IMR-90 (cell line): ENCODE measurements at regions not wholly inside any gene's neighbourhood (a gene's known extent, or its start where the extent isn't known, plus 50 kb on each side); places are given as distances from the start of the nearest gene placed in this dataset.

Experiments used
- ATAC-seq: fragments of 200-7000 bp; cut with Tn5 transposase; 2 replicates; pipeline ENCODE4 v1.9.1; 2020; ENCODE audit warnings: low read depth, mild to moderate bottlenecking, moderate library complexity
- BruUV-seq: library from RNA; stranded (reverse); fragments of 400-500 nt; replicated peaks from 2 replicates; lab custom pipeline; 2021; lab: Mats Ljungman, UMichigan
- CTCF ChIA-PET: fragments of 300-600 bp; formaldehyde crosslinking; extraction: SDS; loops from one replicate; lab custom pipeline; 2021; ENCODE audit warnings: antibody characterized with exemption; lab: Yijun Ruan, JAX
- POLR2A ChIA-PET: fragments of 300-600 bp; sonication (Branson Sonifier 250); formaldehyde crosslinking; loops from one replicate; lab custom pipeline; 2022; ENCODE audit warnings: antibody characterized with exemption; ENCODE audit not compliant: unreplicated experiment; lab: Charles Lee
- DNase-seq: peaks from one replicate; pipeline ENCODE4 v3.0.0; 2013
- H2AFZ ChIP-seq: replicated peaks from 2 replicates; pipeline ENCODE3; 2013; ENCODE audit warnings: low read length, mild to moderate bottlenecking; ENCODE audit not compliant: poor library complexity
- H2AK5ac ChIP-seq: 2 replicates; pipeline ENCODE4 v1.6.1; 2013; ENCODE audit warnings: low read depth, low read length, inconsistent platforms
- H2AK9ac ChIP-seq: replicated peaks from 2 replicates; pipeline ENCODE3; 2013; ENCODE audit warnings: mild to moderate bottlenecking, low read depth, low read length, moderate library complexity; ENCODE audit not compliant: poor library complexity
- H2BK120ac ChIP-seq: 2 replicates; pipeline ENCODE4 v1.6.1; 2013; ENCODE audit warnings: low read depth, low read length, inconsistent platforms
- H2BK15ac ChIP-seq: 3 replicates; pipeline ENCODE4 v1.6.1; 2013; ENCODE audit warnings: low read depth, low read length, inconsistent platforms
- H2BK20ac ChIP-seq: 2 replicates; pipeline ENCODE4 v1.6.1; 2013; ENCODE audit warnings: low read depth, mild to moderate bottlenecking, inconsistent platforms, low read length, moderate library complexity
- H2BK5ac ChIP-seq: 2 replicates; pipeline ENCODE4 v1.6.1; 2013; ENCODE audit warnings: mild to moderate bottlenecking, low read depth, low read length, inconsistent platforms; ENCODE audit not compliant: poor library complexity, severe bottlenecking
- H3K14ac ChIP-seq: replicated peaks from 2 replicates; pipeline ENCODE4 v1.6.1; 2013; ENCODE audit warnings: low read depth, low read length, inconsistent platforms
- H3K18ac ChIP-seq: 2 replicates; pipeline ENCODE4 v1.6.1; 2013; ENCODE audit warnings: low read depth, low read length, control low read depth
- H3K23ac ChIP-seq: 2 replicates; pipeline ENCODE4 v1.6.1; 2013; ENCODE audit warnings: low read depth, low read length, inconsistent platforms
- H3K27ac ChIP-seq: 2 replicates; pipeline ENCODE4 v1.5.1; 2013; ENCODE audit warnings: mild to moderate bottlenecking, control low read depth, low read length; ENCODE audit not compliant: insufficient read depth
- H3K27me3 ChIP-seq: 2 replicates; pipeline ENCODE4 v1.6.1; 2013; ENCODE audit warnings: low read length; ENCODE audit not compliant: control insufficient read depth, insufficient read depth
- H3K36me3 ChIP-seq: 2 replicates; pipeline ENCODE4 v1.6.1; 2013; ENCODE audit warnings: low read length, mixed read lengths; ENCODE audit not compliant: control insufficient read depth, insufficient read depth
- H3K4ac ChIP-seq: 2 replicates; pipeline ENCODE4 v1.6.1; 2013; ENCODE audit warnings: low read depth, low read length, inconsistent platforms
- H3K4me1 ChIP-seq: 2 replicates; pipeline ENCODE4 v1.6.1; 2013; ENCODE audit warnings: low read length, mixed read lengths; ENCODE audit not compliant: control insufficient read depth, insufficient read depth
- H3K4me2 ChIP-seq: 2 replicates; pipeline ENCODE4 v1.6.1; 2013; ENCODE audit warnings: low read depth, mild to moderate bottlenecking, control low read depth, low read length, moderate library complexity
- H3K4me3 ChIP-seq: 2 replicates; pipeline ENCODE4 v1.5.1; 2013; ENCODE audit warnings: low read depth, mild to moderate bottlenecking, control low read depth, low read length, moderate library complexity; ENCODE audit not compliant: insufficient read depth
- H3K56ac ChIP-seq: 2 replicates; pipeline ENCODE4 v1.6.1; 2013; ENCODE audit warnings: low read length, inconsistent platforms; ENCODE audit not compliant: insufficient read depth; ENCODE audit errors: extremely low read depth
- H3K79me1 ChIP-seq, 2 experiments: 2 replicates each; pipeline ENCODE4 v1.6.1; 2013; ENCODE audit warnings: low read length in 2 of 2, inconsistent platforms in 1 of 2, low read depth in 1 of 2
- H3K9ac ChIP-seq: 2 replicates; pipeline ENCODE4 v1.6.1; 2013; ENCODE audit warnings: low read depth, low read length, control low read depth
- H3K9me1 ChIP-seq: 2 replicates; pipeline ENCODE4 v1.6.1; 2013; ENCODE audit warnings: low read length, inconsistent platforms; ENCODE audit not compliant: insufficient read depth
- H3K9me3 ChIP-seq: 2 replicates; pipeline ENCODE4 v1.6.1; 2013; ENCODE audit warnings: low read length; ENCODE audit not compliant: control insufficient read depth, insufficient read depth
- H4K20me1 ChIP-seq: 2 replicates; pipeline ENCODE4 v1.6.1; 2013; ENCODE audit warnings: low read length, inconsistent platforms; ENCODE audit not compliant: insufficient read depth
- H4K5ac ChIP-seq: 2 replicates; pipeline ENCODE4 v1.6.1; 2013; ENCODE audit warnings: mild to moderate bottlenecking, low read depth, low read length, control low read depth
- H4K8ac ChIP-seq, 2 experiments: 2 replicates each; pipeline ENCODE4 v1.6.1; 2013; ENCODE audit warnings: low read depth in 2 of 2, low read length in 2 of 2, control low read depth in 1 of 2, inconsistent platforms in 1 of 2
- H4K91ac ChIP-seq: 2 replicates; pipeline ENCODE4 v1.6.1; 2013; ENCODE audit warnings: low read depth, low read length, inconsistent platforms; ENCODE audit not compliant: insufficient read depth
- CTCF ChIP-seq: conservative IDR thresholded peaks from 2 replicates; pipeline ENCODE4 v1.5.1; 2012; ENCODE audit warnings: mild to moderate bottlenecking, low read depth, low read length, improper control_type of control experiment
- RFX5 ChIP-seq: IDR thresholded peaks from 2 replicates; pipeline ENCODE4 v1.8.0; 2012; ENCODE audit warnings: low read depth, mild to moderate bottlenecking, low read length, moderate library complexity
- WGBS, 2 experiments: methylation state at CpG; one replicate each; pipeline versions ENCODE4 v1.1.5 to v1.1.7; 2013; ENCODE audit warnings: missing lambda C conversion rate in 2 of 2; ENCODE audit not compliant: insufficient read length in 1 of 2; ENCODE audit errors: extremely low coverage in 2 of 2; 5-methylcytosine and 5-hydroxymethylcytosine counted together
- dilution Hi-C: fragments of 300-500 bp; cut with HindIII; formaldehyde crosslinking; loops from one replicate; pipeline ENCODE4 v1.14.3; 2018; ENCODE audit warnings: low sequenced_read_pairs; ENCODE audit not compliant: unreplicated experiment
- in situ Hi-C: fragments of 300-500 bp; cut with MboI; formaldehyde crosslinking; loops from 3 replicates; pipeline ENCODE4 v1.14.3; 2019; ENCODE audit warnings: low sequenced_read_pairs, inconsistent platforms, mixed read lengths
- intact Hi-C: fragments of 100-400 bp; cut with micrococcal nuclease; formaldehyde crosslinking; loops from 2 replicates; pipeline ENCODE4 v1.10.0; 2022

DNA sequence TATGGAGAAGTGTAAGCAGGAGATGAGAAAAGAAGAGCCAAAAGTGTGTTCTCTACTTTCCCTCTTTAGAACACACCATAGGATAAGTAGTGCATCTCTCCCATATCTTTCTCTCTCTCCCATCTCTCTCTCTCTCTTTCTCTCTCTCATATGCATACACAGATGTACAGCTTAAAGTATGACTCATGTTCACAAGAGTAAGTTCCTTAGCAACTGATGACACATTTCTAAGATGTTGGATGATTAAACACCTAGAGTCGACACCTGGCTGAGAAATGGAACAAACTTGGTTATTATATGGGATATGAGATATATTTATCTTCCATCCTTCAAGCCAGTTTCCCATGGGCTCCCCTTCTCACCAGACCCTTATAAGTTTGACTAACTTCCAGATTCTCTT lies 113.5 kb downstream of the TMEM132E start:
- no peak overlapping the region for H3K18ac ChIP-seq
- no peaks in the 10 kb centered on the region for H3K4me1 ChIP-seq
- no peak overlapping the region for H2BK15ac ChIP-seq
- H3K79me1 ChIP-seq, result no peaks in the 10 kb centered on the region
- ATAC-seq (no peak), DNase-seq (no peak)
- H2BK5ac ChIP-seq, result no peak overlapping the region
- in situ Hi-C loops (no loop called here), intact Hi-C loops (no loop called here), dilution Hi-C loops (no loop called here)
- no peak overlapping the region for H3K4ac ChIP-seq
- no peak overlapping the region for H3K14ac ChIP-seq
- no peaks in the 10 kb centered on the region for H4K20me1 ChIP-seq
- H3K4me3 ChIP-seq, result no peak overlapping the region
- H3K9me3 ChIP-seq, result no peaks in the 10 kb centered on the region
- no peak overlapping the region for H4K5ac ChIP-seq
- H2AK5ac ChIP-seq, result no peak overlapping the region
- no peaks in the 10 kb centered on the region for H3K9me1 ChIP-seq
- H3K36me3 ChIP-seq, result no peaks in the 10 kb centered on the region
- WGBS, 2 experiments, result no CpG with 5 or more reads among the region's 1 CpG
- H3K23ac ChIP-seq, result no peak overlapping the region
- no peak overlapping the region for H2AFZ ChIP-seq
- no peak overlapping the region for H2BK120ac ChIP-seq
- H2BK20ac ChIP-seq, result no peak overlapping the region
- no TSS peak for BruUV-seq
- H4K91ac ChIP-seq, result no peak overlapping the region
- no peak overlapping the region for H3K9ac ChIP-seq
- H2AK9ac ChIP-seq, result no peak overlapping the region
- CTCF ChIA-PET, result no interaction called here
- no peak overlapping the region for H3K4me2 ChIP-seq
- no peaks in the 10 kb centered on the region for H3K27me3 ChIP-seq
- no peak overlapping the region for H3K27ac ChIP-seq
- TF ChIP-seq CTCF (no peak), RFX5 (peak; percentile 54; the same call in 1 of the 2 replicates)
- POLR2A ChIA-PET, result interaction anchor here (0.5 kb wide), 1 partner anchor 298 kb away, joined by 3 read pairs; no protein-coding TSS in a partner anchor
- no peak overlapping the region for H3K56ac ChIP-seq
- H4K8ac ChIP-seq, result no peak overlapping the region
